ENCODE measurements at regions not wholly inside any gene's neighbourhood (a gene's known extent, or its start where the extent isn't known, plus 50 kb on each side); places are given as distances from the start of the nearest gene placed in this dataset.
"Not testable (repeated sequence)": the region's sequence is repeated elsewhere in the genome, so short reads cannot be mapped to it uniquely, and the experiment has no call there.

- Histone ChIP-seq H3K4me1 (ENCODE audit: control insufficient read depth, insufficient read depth, low read length) (no peaks in the 10 kb centered on the region), H3K27me3 (ENCODE audit: control insufficient read depth, insufficient read depth, low read length) (no peaks in the 10 kb centered on the region), H3K36me3 (ENCODE audit: control insufficient read depth, insufficient read depth, low read length) (no peaks in the 10 kb centered on the region), H3K4me3 (ENCODE audit: low read length) (no peak overlapping the region), H3K27ac (ENCODE audit: low read length) (no peak overlapping the region), H3K9me3 (ENCODE audit: control insufficient read depth, insufficient read depth, low read length) (no peaks in the 10 kb centered on the region)
- no CpG with 5 or more reads among the region's 1 CpG for WGBS (ENCODE audit: insufficient coverage, insufficient read length)
- no peak for DNase-seq (ENCODE audit: low read depth, low spot score)
Measured at GRCh38 chr6:130494729-130495128, 128.9 kb downstream of the TMEM200A start.

GRCh38 chr6:130500693-130501092, 134.9 kb downstream of the TMEM200A start:
- no peaks in the 10 kb centered on the region for H3K27me3 ChIP-seq (ENCODE audit: control insufficient read depth, insufficient read depth, low read length)
- H3K9me3 ChIP-seq (ENCODE audit: control insufficient read depth, insufficient read depth, low read length), result no peaks in the 10 kb centered on the region
- DNase-seq (ENCODE audit: low read depth, low spot score), result no peak
- WGBS (ENCODE audit: insufficient coverage, insufficient read length), result no CpG with 5 or more reads among the region's 6 CpGs
- H3K27ac ChIP-seq (ENCODE audit: low read length), result no peak overlapping the region
- no peaks in the 10 kb centered on the region for H3K36me3 ChIP-seq (ENCODE audit: control insufficient read depth, insufficient read depth, low read length)
- no peaks in the 10 kb centered on the region for H3K4me1 ChIP-seq (ENCODE audit: control insufficient read depth, insufficient read depth, low read length)
- H3K4me3 ChIP-seq (ENCODE audit: low read length), result no peak overlapping the region

- Histone ChIP-seq H3K4me3 (ENCODE audit: low read length) (no peak overlapping the region), H3K4me1 (ENCODE audit: control insufficient read depth, insufficient read depth, low read length) (no peaks in the 10 kb centered on the region), H3K9me3 (ENCODE audit: control insufficient read depth, insufficient read depth, low read length) (no peaks in the 10 kb centered on the region), H3K27me3 (ENCODE audit: control insufficient read depth, insufficient read depth, low read length) (no peaks in the 10 kb centered on the region), H3K36me3 (ENCODE audit: control insufficient read depth, insufficient read depth, low read length) (no peaks in the 10 kb centered on the region), H3K27ac (ENCODE audit: low read length) (no peak overlapping the region)
- DNase-seq (ENCODE audit: low read depth, low spot score), result no peak
Measured at GRCh38 chr6:130503146-130503545, 137.3 kb downstream of the TMEM200A start.

GRCh38 chr6:130505808-130506598, 140.2 kb downstream of the TMEM200A start:
- no peak overlapping the region for H3K27ac ChIP-seq (ENCODE audit: low read length)
- no peaks in the 10 kb centered on the region for H3K9me3 ChIP-seq (ENCODE audit: control insufficient read depth, insufficient read depth, low read length)
- H3K4me3 ChIP-seq (ENCODE audit: low read length), result no peak overlapping the region
- H3K4me1 ChIP-seq (ENCODE audit: control insufficient read depth, insufficient read depth, low read length), result no peaks in the 10 kb centered on the region
- no peak for DNase-seq (ENCODE audit: low read depth, low spot score)
- WGBS (ENCODE audit: insufficient coverage, insufficient read length), result no CpG with 5 or more reads among the region's 4 CpGs
- no peaks in the 10 kb centered on the region for H3K27me3 ChIP-seq (ENCODE audit: control insufficient read depth, insufficient read depth, low read length)
- no peaks in the 10 kb centered on the region for H3K36me3 ChIP-seq (ENCODE audit: control insufficient read depth, insufficient read depth, low read length)

- not testable (repeated sequence) for H3K9me3 ChIP-seq (ENCODE audit: control insufficient read depth, insufficient read depth, low read length); H3K4me1 ChIP-seq (ENCODE audit: control insufficient read depth, insufficient read depth, low read length); H3K27me3 ChIP-seq (ENCODE audit: control insufficient read depth, insufficient read depth, low read length); DNase-seq (ENCODE audit: low read depth, low spot score); H3K27ac ChIP-seq (ENCODE audit: low read length); H3K4me3 ChIP-seq (ENCODE audit: low read length); H3K36me3 ChIP-seq (ENCODE audit: control insufficient read depth, insufficient read depth, low read length)
- WGBS (ENCODE audit: insufficient coverage, insufficient read length), result no CpG with 5 or more reads among the region's 5 CpGs
Measured at GRCh38 chr6:130507005-130507665, 141.3 kb downstream of the TMEM200A start.

- no peak for DNase-seq (ENCODE audit: low read depth, low spot score)
- H3K4me3 ChIP-seq (ENCODE audit: low read length), result no peak overlapping the region
- no peaks in the 10 kb centered on the region for H3K36me3 ChIP-seq (ENCODE audit: control insufficient read depth, insufficient read depth, low read length)
- WGBS (ENCODE audit: insufficient coverage, insufficient read length), result no CpG with 5 or more reads among the region's 4 CpGs
- no peak overlapping the region for H3K27ac ChIP-seq (ENCODE audit: low read length)
- no peaks in the 10 kb centered on the region for H3K27me3 ChIP-seq (ENCODE audit: control insufficient read depth, insufficient read depth, low read length)
- no peaks in the 10 kb centered on the region for H3K4me1 ChIP-seq (ENCODE audit: control insufficient read depth, insufficient read depth, low read length)
- no peaks in the 10 kb centered on the region for H3K9me3 ChIP-seq (ENCODE audit: control insufficient read depth, insufficient read depth, low read length)
Measured at GRCh38 chr6:130507666-130508028, 141.8 kb downstream of the TMEM200A start.

- no peak overlapping the region for H3K27ac ChIP-seq (ENCODE audit: low read length)
- no peaks in the 10 kb centered on the region for H3K36me3 ChIP-seq (ENCODE audit: control insufficient read depth, insufficient read depth, low read length)
- no peak overlapping the region for H3K4me3 ChIP-seq (ENCODE audit: low read length)
- H3K4me1 ChIP-seq (ENCODE audit: control insufficient read depth, insufficient read depth, low read length), result no peaks in the 10 kb centered on the region
- H3K27me3 ChIP-seq (ENCODE audit: control insufficient read depth, insufficient read depth, low read length), result no peaks in the 10 kb centered on the region
- DNase-seq (ENCODE audit: low read depth, low spot score), result no peak
- no CpG with 5 or more reads among the region's 3 CpGs for WGBS (ENCODE audit: insufficient coverage, insufficient read length)
- H3K9me3 ChIP-seq (ENCODE audit: control insufficient read depth, insufficient read depth, low read length), result no peaks in the 10 kb centered on the region
Measured at GRCh38 chr6:130513770-130514169, 148.0 kb downstream of the TMEM200A start.

- Histone ChIP-seq H3K36me3 (ENCODE audit: control insufficient read depth, insufficient read depth, low read length) (no peaks in the 10 kb centered on the region), H3K4me1 (ENCODE audit: control insufficient read depth, insufficient read depth, low read length) (no peaks in the 10 kb centered on the region), H3K4me3 (ENCODE audit: low read length) (no peak overlapping the region), H3K9me3 (ENCODE audit: control insufficient read depth, insufficient read depth, low read length) (no peaks in the 10 kb centered on the region), H3K27ac (ENCODE audit: low read length) (no peak overlapping the region), H3K27me3 (ENCODE audit: control insufficient read depth, insufficient read depth, low read length) (no peaks in the 10 kb centered on the region)
- DNase-seq (ENCODE audit: low read depth, low spot score), result no peak
- WGBS (ENCODE audit: insufficient coverage, insufficient read length), result no CpG with 5 or more reads among the region's 3 CpGs
Measured at GRCh38 chr6:130514712-130515111, 148.9 kb downstream of the TMEM200A start.

- Histone ChIP-seq H3K4me1 (ENCODE audit: control insufficient read depth, insufficient read depth, low read length) (no peaks in the 10 kb centered on the region), H3K27ac (ENCODE audit: low read length) (no peak overlapping the region), H3K36me3 (ENCODE audit: control insufficient read depth, insufficient read depth, low read length) (no peaks in the 10 kb centered on the region), H3K4me3 (ENCODE audit: low read length) (no peak overlapping the region), H3K9me3 (ENCODE audit: control insufficient read depth, insufficient read depth, low read length) (no peaks in the 10 kb centered on the region), H3K27me3 (ENCODE audit: control insufficient read depth, insufficient read depth, low read length) (no peaks in the 10 kb centered on the region)
- no peak for DNase-seq (ENCODE audit: low read depth, low spot score)
- no CpG with 5 or more reads among the region's 4 CpGs for WGBS (ENCODE audit: insufficient coverage, insufficient read length)
Measured at GRCh38 chr6:130515306-130515705, 149.5 kb downstream of the TMEM200A start.

- Histone ChIP-seq H3K27me3 (ENCODE audit: control insufficient read depth, insufficient read depth, low read length) (no peaks in the 10 kb centered on the region), H3K4me1 (ENCODE audit: control insufficient read depth, insufficient read depth, low read length) (no peaks in the 10 kb centered on the region), H3K9me3 (ENCODE audit: control insufficient read depth, insufficient read depth, low read length) (no peaks in the 10 kb centered on the region), H3K4me3 (ENCODE audit: low read length) (no peak overlapping the region), H3K36me3 (ENCODE audit: control insufficient read depth, insufficient read depth, low read length) (no peaks in the 10 kb centered on the region), H3K27ac (ENCODE audit: low read length) (no peak overlapping the region)
- DNase-seq (ENCODE audit: low read depth, low spot score), result no peak
- no CpG with 5 or more reads among the region's 4 CpGs for WGBS (ENCODE audit: insufficient coverage, insufficient read length)
Measured at GRCh38 chr6:130516604-130517003, 150.8 kb downstream of the TMEM200A start.

GRCh38 chr6:130517444-130517931, 151.7 kb downstream of the TMEM200A start:
- WGBS (ENCODE audit: insufficient coverage, insufficient read length), result no CpG with 5 or more reads among the region's 3 CpGs
- H3K27ac ChIP-seq (ENCODE audit: low read length), result no peak overlapping the region
- no peaks in the 10 kb centered on the region for H3K9me3 ChIP-seq (ENCODE audit: control insufficient read depth, insufficient read depth, low read length)
- no peaks in the 10 kb centered on the region for H3K4me1 ChIP-seq (ENCODE audit: control insufficient read depth, insufficient read depth, low read length)
- DNase-seq (ENCODE audit: low read depth, low spot score), result no peak
- H3K27me3 ChIP-seq (ENCODE audit: control insufficient read depth, insufficient read depth, low read length), result no peaks in the 10 kb centered on the region
- no peak overlapping the region for H3K4me3 ChIP-seq (ENCODE audit: low read length)
- no peaks in the 10 kb centered on the region for H3K36me3 ChIP-seq (ENCODE audit: control insufficient read depth, insufficient read depth, low read length)
